OCI-LY1 (cell line): ENCODE measurements at regions not wholly inside any gene's neighbourhood (a gene's known extent, or its start where the extent isn't known, plus 50 kb on each side); places are given as distances from the start of the nearest gene placed in this dataset.

Experiments used
- EZH2 ChIP-seq: fragments of 200-600 bp; sonication (generic), shearing (Covaris generic); IDR thresholded peaks from 2 replicates; pipeline ENCODE4 v1.8.0; 2017; ENCODE audit warnings: borderline replicate concordance, mixed run types, mild to moderate bottlenecking, antibody characterized with exemption, low read length, moderate library complexity, mixed read lengths
- TF ChIP-seq, protein P1 (sequence below): fragments of 200-600 bp; sonication (generic), shearing (Covaris generic); IDR thresholded peaks from 2 replicates; pipeline ENCODE4 v1.5.1; 2017; ENCODE audit warnings: mild to moderate bottlenecking, antibody characterized with exemption, low read length, moderate library complexity, mixed read lengths

DNA sequence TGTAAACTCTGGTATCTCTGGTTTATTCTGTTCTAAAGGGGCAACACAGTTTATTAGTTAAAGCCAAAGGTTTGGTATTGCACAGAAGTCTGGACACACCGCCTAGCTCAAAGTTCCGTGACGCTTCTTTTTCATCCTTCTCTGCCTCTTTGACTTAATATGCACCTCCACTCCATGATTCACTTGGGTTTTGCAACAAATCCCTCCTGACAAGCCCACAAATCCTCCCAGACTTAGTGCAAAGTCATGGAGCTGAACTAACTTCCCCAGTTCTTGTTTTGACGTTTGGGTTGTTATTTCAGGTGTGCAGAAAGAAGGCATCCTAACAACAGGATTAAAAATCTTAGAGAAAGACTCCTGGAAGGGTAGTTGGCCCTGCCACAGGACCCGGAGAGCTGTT, 441.6 kb upstream of the DMAC1 start:
- no peak for TF ChIP-seq EZH2
- TF ChIP-seq, protein P1, sequence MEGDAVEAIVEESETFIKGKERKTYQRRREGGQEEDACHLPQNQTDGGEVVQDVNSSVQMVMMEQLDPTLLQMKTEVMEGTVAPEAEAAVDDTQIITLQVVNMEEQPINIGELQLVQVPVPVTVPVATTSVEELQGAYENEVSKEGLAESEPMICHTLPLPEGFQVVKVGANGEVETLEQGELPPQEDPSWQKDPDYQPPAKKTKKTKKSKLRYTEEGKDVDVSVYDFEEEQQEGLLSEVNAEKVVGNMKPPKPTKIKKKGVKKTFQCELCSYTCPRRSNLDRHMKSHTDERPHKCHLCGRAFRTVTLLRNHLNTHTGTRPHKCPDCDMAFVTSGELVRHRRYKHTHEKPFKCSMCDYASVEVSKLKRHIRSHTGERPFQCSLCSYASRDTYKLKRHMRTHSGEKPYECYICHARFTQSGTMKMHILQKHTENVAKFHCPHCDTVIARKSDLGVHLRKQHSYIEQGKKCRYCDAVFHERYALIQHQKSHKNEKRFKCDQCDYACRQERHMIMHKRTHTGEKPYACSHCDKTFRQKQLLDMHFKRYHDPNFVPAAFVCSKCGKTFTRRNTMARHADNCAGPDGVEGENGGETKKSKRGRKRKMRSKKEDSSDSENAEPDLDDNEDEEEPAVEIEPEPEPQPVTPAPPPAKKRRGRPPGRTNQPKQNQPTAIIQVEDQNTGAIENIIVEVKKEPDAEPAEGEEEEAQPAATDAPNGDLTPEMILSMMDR: no peak
